Left ventricle myocardium inferior (tissue), 1 donor: ENCODE measurements at regions not wholly inside any gene's neighbourhood (a gene's known extent, or its start where the extent isn't known, plus 50 kb on each side); places are given as distances from the start of the nearest gene placed in this dataset.

ENCODE experiments used
- DNase-seq: peaks from one replicate; pipeline ENCODE4 v3.0.0-alpha.2; 2020
- H3K27ac ChIP-seq: fragments of 200-600 bp; replicated peaks from 2 replicates; pipeline ENCODE4 v1.8.0; 2021
- H3K27me3 ChIP-seq: fragments of 200-600 bp; 2 replicates; pipeline ENCODE4 v1.8.0; 2021; ENCODE audit warnings: low read depth
- H3K36me3 ChIP-seq: fragments of 200-600 bp; 2 replicates; pipeline ENCODE4 v1.8.0; 2021
- H3K4me1 ChIP-seq: fragments of 200-600 bp; 2 replicates; pipeline ENCODE4 v1.8.0; 2021
- H3K4me3 ChIP-seq: fragments of 200-600 bp; 2 replicates; pipeline ENCODE4 v1.8.0; 2021; ENCODE audit warnings: mild to moderate bottlenecking, moderate library complexity
- H3K9me3 ChIP-seq: fragments of 200-600 bp; replicated peaks from 2 replicates; pipeline ENCODE4 v1.8.0; 2021
- CTCF ChIP-seq: fragments of 200-600 bp; IDR thresholded peaks from 2 replicates; pipeline ENCODE4 v1.8.0; 2021; ENCODE audit warnings: antibody characterized with exemption, mild to moderate bottlenecking, borderline replicate concordance
- intact Hi-C: fragments of 100-400 bp; cut with micrococcal nuclease; formaldehyde crosslinking; loops from one replicate; pipeline ENCODE4 v1.11.0; 2022
- donor health status: DM: no; HTN: yes; CAD: no; lungs with severe emphysema.

- no peaks in the 10 kb centered on the region for H3K4me1 ChIP-seq
- no peak for TF ChIP-seq CTCF
- DNase-seq, result no peak
- intact Hi-C loops, result no loop called here
- H3K4me3 ChIP-seq, result no peak overlapping the region
- no peak overlapping the region for H3K27ac ChIP-seq
- peaks cover 10% of the 10 kb centered on the region for H3K9me3 ChIP-seq
- H3K36me3 ChIP-seq, result no peaks in the 10 kb centered on the region
- H3K27me3 ChIP-seq, result no peaks in the 10 kb centered on the region
Observed at GRCh38 chr7:94810496-94810895, 96.9 kb upstream of the PPP1R9A start.

DNA sequence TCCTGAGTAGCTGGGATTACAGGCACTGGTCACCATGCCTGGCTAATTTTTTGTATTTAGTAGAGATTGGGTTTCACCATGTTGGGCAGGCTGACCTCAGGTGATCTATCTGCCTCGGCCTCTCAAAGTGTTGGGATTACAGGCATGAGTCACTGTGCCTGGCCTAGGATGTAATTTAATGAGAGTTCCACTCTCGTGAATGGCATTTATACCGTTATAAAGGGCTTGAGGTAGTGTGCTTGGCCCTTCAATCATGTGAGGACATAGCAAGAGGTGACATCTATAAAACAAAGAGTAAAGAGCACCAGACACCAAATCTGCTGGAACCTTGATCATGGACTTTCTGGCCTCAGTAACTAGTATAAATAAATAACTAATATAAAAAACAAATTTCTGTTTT is 93.5 kb upstream of the PPP1R9A start:
- no peak overlapping the region for H3K27ac ChIP-seq
- no peak for TF ChIP-seq CTCF
- no peak overlapping the region for H3K4me3 ChIP-seq
- peaks cover 41% of the 10 kb centered on the region for H3K9me3 ChIP-seq
- H3K27me3 ChIP-seq, result no peaks in the 10 kb centered on the region
- H3K36me3 ChIP-seq, result no peaks in the 10 kb centered on the region
- no peaks in the 10 kb centered on the region for H3K4me1 ChIP-seq
- intact Hi-C loops, result no loop called here
- no peak for DNase-seq

- TF ChIP-seq CTCF, result no peak
- DNase-seq, result no peak
- Histone ChIP-seq H3K4me3 (no peak overlapping the region), H3K27me3 (no peaks in the 10 kb centered on the region), H3K9me3 (peaks cover 23% of the 10 kb centered on the region), H3K4me1 (no peaks in the 10 kb centered on the region), H3K27ac (no peak overlapping the region), H3K36me3 (no peaks in the 10 kb centered on the region)
- intact Hi-C loops, result no loop called here
Observed at GRCh38 chr7:94823947-94824346, 83.4 kb upstream of the PPP1R9A start.

- H3K4me1 ChIP-seq, result no peaks in the 10 kb centered on the region
- no peak for TF ChIP-seq CTCF
- no peak for DNase-seq
- H3K4me3 ChIP-seq, result no peak overlapping the region
- H3K27me3 ChIP-seq, result no peaks in the 10 kb centered on the region
- intact Hi-C loops, result no loop called here
- no peak overlapping the region for H3K27ac ChIP-seq
- no peaks in the 10 kb centered on the region for H3K36me3 ChIP-seq
- peaks cover 17% of the 10 kb centered on the region for H3K9me3 ChIP-seq
Observed at GRCh38 chr7:94829987-94830386, 77.4 kb upstream of the PPP1R9A start.

DNA sequence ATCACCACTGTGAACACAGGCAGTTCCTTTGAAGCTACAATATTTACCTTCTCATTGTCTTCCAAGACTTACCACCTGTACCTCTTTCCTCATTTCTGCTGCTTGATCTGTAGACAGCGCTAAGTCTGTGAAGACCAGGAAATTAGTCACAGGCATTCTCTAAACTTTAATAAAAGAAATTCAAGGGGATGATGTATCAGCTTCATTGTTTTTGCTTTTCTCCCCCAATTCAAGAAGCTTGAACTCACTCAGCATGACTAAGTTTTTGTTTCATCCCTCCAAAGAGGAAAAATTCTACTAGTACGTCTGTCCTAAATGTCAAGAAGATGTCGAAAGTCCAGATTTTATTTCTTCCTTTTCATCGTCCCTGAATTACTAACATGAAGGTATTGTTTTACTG is 75.3 kb upstream of the PPP1R9A start:
- DNase-seq, result no peak
- no peaks in the 10 kb centered on the region for H3K36me3 ChIP-seq
- no peaks in the 10 kb centered on the region for H3K27me3 ChIP-seq
- peaks cover 22% of the 10 kb centered on the region for H3K9me3 ChIP-seq
- TF ChIP-seq CTCF, result no peak
- no peaks in the 10 kb centered on the region for H3K4me1 ChIP-seq
- H3K27ac ChIP-seq, result no peak overlapping the region
- no peak overlapping the region for H3K4me3 ChIP-seq
- intact Hi-C loops, result no loop called here

GRCh38 chr7:94834359-94834758 is 73.0 kb upstream of the PPP1R9A start:
- no peak overlapping the region for H3K4me3 ChIP-seq
- H3K36me3 ChIP-seq, result no peaks in the 10 kb centered on the region
- peaks cover 37% of the 10 kb centered on the region for H3K9me3 ChIP-seq
- DNase-seq, result no peak
- intact Hi-C loops, result no loop called here
- H3K27me3 ChIP-seq, result no peaks in the 10 kb centered on the region
- TF ChIP-seq CTCF, result no peak
- no peaks in the 10 kb centered on the region for H3K4me1 ChIP-seq
- no peak overlapping the region for H3K27ac ChIP-seq
